Heart left ventricle (tissue), 13 donors: ENCODE measurements at regions not wholly inside any gene's neighbourhood (a gene's known extent, or its start where the extent isn't known, plus 50 kb on each side); places are given as distances from the start of the nearest gene placed in this dataset.

Source experiments
- POLR2A ChIP-seq, 2 donors: fragments of 450-650 bp; IDR thresholded peaks; one replicate each; pipeline ENCODE4 v1.6.1; 2017; ENCODE audit warnings: antibody characterized with exemption in 2 of 2, mild to moderate bottlenecking in 2 of 2, moderate library complexity in 2 of 2
- TF ChIP-seq, protein P1 (sequence below), 12 donors: fragments of 200-600 bp; sonication (generic) in 4 of 12; IDR thresholded peaks; one replicate each; pipeline versions ENCODE4 v1.5.0 to v1.8.0; 2018 to 2022; ENCODE audit warnings: antibody characterized with exemption in 12 of 12, mild to moderate bottlenecking in 5 of 12
- donor health status: ischemic (EF 13 %, LVEDD 7.1; RV severe dilation, severe dysfunction).
- donor health status: DM: no; HTN: yes; CAD: no.
- donor health status: DM: no; HTN: no; CAD: no.
- donor health status: ischemic (EF 25% LVEDD 6.9; RV normal size, moderate dysfunction).
- donor health status: ischemic (EF 25% LVEDD 5.7; RV mildly dilated, moderate dysfunction).
- donor health status: ischemic (EF 35%, LVEDD 5.7; RV mildly dilated, moderate dysfunction).
- donor health status: nonischemic (EF 11% LVEDD 7.7; RV severe dilation, severe dysfunction).
- donor health status: DM: yes; HTN: yes; CAD: no.
- donor health status: PGD.
- donor health status: ischemic (EF 29% LVEDD 5.4; RV normal size, mild dysfunction).
- donor health status: nonischemic (EF 23%, LVEDD 6.1; RV moderate dilation, normal function).

DNA sequence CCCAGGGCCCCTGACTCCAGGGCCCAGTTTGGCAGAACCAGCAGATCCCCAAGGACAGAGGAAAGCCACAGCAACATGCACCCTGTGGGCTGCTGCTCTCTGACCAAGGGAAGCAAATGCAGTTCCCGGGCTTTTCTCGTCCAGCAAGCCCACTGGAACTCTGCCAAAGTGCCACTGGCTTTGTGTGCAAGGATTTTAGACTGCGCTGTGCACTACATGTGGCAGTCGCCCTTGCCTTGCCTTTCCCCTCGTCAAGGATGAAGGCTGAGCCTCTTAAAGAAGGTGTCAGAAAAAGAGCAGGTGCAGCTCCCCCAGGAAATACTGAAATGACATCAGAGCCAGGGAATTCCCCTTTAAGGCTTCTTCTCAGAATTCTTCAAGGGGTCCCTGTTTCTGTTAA, 199.2 kb downstream of the TFCP2L1 start:
- TF ChIP-seq, protein P1, sequence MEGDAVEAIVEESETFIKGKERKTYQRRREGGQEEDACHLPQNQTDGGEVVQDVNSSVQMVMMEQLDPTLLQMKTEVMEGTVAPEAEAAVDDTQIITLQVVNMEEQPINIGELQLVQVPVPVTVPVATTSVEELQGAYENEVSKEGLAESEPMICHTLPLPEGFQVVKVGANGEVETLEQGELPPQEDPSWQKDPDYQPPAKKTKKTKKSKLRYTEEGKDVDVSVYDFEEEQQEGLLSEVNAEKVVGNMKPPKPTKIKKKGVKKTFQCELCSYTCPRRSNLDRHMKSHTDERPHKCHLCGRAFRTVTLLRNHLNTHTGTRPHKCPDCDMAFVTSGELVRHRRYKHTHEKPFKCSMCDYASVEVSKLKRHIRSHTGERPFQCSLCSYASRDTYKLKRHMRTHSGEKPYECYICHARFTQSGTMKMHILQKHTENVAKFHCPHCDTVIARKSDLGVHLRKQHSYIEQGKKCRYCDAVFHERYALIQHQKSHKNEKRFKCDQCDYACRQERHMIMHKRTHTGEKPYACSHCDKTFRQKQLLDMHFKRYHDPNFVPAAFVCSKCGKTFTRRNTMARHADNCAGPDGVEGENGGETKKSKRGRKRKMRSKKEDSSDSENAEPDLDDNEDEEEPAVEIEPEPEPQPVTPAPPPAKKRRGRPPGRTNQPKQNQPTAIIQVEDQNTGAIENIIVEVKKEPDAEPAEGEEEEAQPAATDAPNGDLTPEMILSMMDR (IDR thresholded peaks at IDR 0.05), result no peak
- TF ChIP-seq POLR2A (IDR thresholded peaks at IDR 0.05), result no peak
